C4-2B (cell line): ENCODE measurements at regions not wholly inside any gene's neighbourhood (a gene's known extent, or its start where the extent isn't known, plus 50 kb on each side); places are given as distances from the start of the nearest gene placed in this dataset.

Source experiments
- ZFX ChIP-seq: fragments of 450-650 bp; IDR thresholded peaks from 2 replicates; pipeline ENCODE4 v1.6.1; 2017
- TF ChIP-seq, protein P1 (sequence below): fragments of 450-650 bp; conservative IDR thresholded peaks from 2 replicates; pipeline ENCODE4 v1.5.1; 2017; ENCODE audit warnings: mild to moderate bottlenecking

DNA sequence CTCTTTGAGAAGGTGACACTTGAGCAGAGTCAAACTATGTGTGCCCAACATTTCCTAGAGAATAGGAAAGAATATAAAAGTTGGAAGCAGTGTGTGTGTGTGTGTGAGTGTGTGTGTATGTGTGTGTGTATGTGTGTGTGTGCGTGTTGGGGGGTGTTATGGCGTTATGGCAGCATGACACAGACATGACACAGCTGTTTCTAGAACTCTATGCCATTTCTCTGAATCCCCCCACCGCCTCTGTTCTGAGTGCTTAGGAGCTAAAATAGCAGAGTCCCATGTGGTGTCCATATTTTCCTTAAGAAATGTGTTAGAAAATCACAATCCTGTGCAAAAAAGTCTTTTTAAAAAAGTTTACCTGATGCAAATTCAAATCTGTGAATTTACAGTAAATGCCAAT lies 556.1 kb downstream of the RWDD3 start:
- TF ChIP-seq, protein P1, sequence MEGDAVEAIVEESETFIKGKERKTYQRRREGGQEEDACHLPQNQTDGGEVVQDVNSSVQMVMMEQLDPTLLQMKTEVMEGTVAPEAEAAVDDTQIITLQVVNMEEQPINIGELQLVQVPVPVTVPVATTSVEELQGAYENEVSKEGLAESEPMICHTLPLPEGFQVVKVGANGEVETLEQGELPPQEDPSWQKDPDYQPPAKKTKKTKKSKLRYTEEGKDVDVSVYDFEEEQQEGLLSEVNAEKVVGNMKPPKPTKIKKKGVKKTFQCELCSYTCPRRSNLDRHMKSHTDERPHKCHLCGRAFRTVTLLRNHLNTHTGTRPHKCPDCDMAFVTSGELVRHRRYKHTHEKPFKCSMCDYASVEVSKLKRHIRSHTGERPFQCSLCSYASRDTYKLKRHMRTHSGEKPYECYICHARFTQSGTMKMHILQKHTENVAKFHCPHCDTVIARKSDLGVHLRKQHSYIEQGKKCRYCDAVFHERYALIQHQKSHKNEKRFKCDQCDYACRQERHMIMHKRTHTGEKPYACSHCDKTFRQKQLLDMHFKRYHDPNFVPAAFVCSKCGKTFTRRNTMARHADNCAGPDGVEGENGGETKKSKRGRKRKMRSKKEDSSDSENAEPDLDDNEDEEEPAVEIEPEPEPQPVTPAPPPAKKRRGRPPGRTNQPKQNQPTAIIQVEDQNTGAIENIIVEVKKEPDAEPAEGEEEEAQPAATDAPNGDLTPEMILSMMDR = no peak
- no peak for TF ChIP-seq ZFX
